NOMO-1 treated with dmso at 0.1 percent for 144 hours (cell line): ENCODE measurements at regions not wholly inside any gene's neighbourhood (a gene's known extent, or its start where the extent isn't known, plus 50 kb on each side); places are given as distances from the start of the nearest gene placed in this dataset.
"Not testable (repeated sequence)": the region's sequence is repeated elsewhere in the genome, so short reads cannot be mapped to it uniquely, and the experiment has no call there.

Experiments
- DNase-seq: peaks from one replicate; lab custom pipeline; 2025; ENCODE audit not compliant: unreplicated experiment; lab: John Stamatoyannopoulos, UW

- no peak for DNase-seq
Measured at GRCh38 chr21:25489673-25490072, 117.6 kb downstream of the MRPL39 start.

- DNase-seq, result peak; percentile 45
Measured at GRCh38 chr21:25487046-25487594, 120.2 kb downstream of the MRPL39 start.

GRCh38 chr21:25485914-25486313 is 121.4 kb downstream of the MRPL39 start:
- no peak for DNase-seq

GRCh38 chr21:25467896-25468295 is 139.4 kb downstream of the MRPL39 start:
- DNase-seq, result no peak

- DNase-seq, result not testable (repeated sequence)
Measured at GRCh38 chr21:25467071-25467470, 140.2 kb downstream of the MRPL39 start.

- no peak for DNase-seq
Measured at GRCh38 chr21:25466470-25466869, 140.8 kb downstream of the MRPL39 start.

GRCh38 chr21:25465263-25465662 is 142.0 kb downstream of the MRPL39 start:
- no peak for DNase-seq

GRCh38 chr21:25464275-25464674 is 143.0 kb downstream of the MRPL39 start:
- DNase-seq, result no peak

GRCh38 chr21:25462517-25462971 is 144.7 kb downstream of the MRPL39 start:
- DNase-seq, result no peak

GRCh38 chr21:25461725-25462124 is 145.6 kb downstream of the MRPL39 start:
- DNase-seq, result no peak

GRCh38 chr21:25459993-25460392 is 147.3 kb downstream of the MRPL39 start:
- no peak for DNase-seq

GRCh38 chr21:25459365-25459764 is 147.9 kb downstream of the MRPL39 start:
- DNase-seq, result no peak

GRCh38 chr21:25458484-25458883 is 148.8 kb downstream of the MRPL39 start:
- no peak for DNase-seq

GRCh38 chr21:25457946-25458345 is 149.3 kb downstream of the MRPL39 start:
- no peak for DNase-seq

GRCh38 chr21:25457411-25457810 is 149.9 kb downstream of the MRPL39 start:
- peak; percentile 51 for DNase-seq

GRCh38 chr21:25456672-25457071 is 150.6 kb downstream of the MRPL39 start:
- DNase-seq, result no peak

GRCh38 chr21:25453524-25453923 is 153.8 kb downstream of the MRPL39 start:
- no peak for DNase-seq

- no peak for DNase-seq
Measured at GRCh38 chr21:25449950-25450349, 157.3 kb downstream of the MRPL39 start.

GRCh38 chr21:25441835-25442234 is 165.4 kb downstream of the MRPL39 start:
- no peak for DNase-seq

GRCh38 chr21:25437465-25437864 is 169.8 kb downstream of the MRPL39 start:
- DNase-seq, result not testable (repeated sequence)

- DNase-seq, result no peak
Measured at GRCh38 chr21:25428537-25428936, 178.7 kb downstream of the MRPL39 start.

GRCh38 chr21:25427828-25428227 is 179.5 kb downstream of the MRPL39 start:
- no peak for DNase-seq

- DNase-seq, result no peak
Measured at GRCh38 chr21:25426580-25426979, 180.7 kb downstream of the MRPL39 start.
